Activated CD8-positive, alpha-beta memory T cell treated with anti-CD3 and anti-CD28 coated beads for 4 hours (primary cell): ENCODE measurements at regions not wholly inside any gene's neighbourhood (a gene's known extent, or its start where the extent isn't known, plus 50 kb on each side); places are given as distances from the start of the nearest gene placed in this dataset.

ENCODE experiments used
- DNase-seq, 2 donors: peaks; one replicate each; pipeline ENCODE4 v3.0.0-alpha.2; 2020; ENCODE audit warnings: low read depth in 2 of 2

DNA sequence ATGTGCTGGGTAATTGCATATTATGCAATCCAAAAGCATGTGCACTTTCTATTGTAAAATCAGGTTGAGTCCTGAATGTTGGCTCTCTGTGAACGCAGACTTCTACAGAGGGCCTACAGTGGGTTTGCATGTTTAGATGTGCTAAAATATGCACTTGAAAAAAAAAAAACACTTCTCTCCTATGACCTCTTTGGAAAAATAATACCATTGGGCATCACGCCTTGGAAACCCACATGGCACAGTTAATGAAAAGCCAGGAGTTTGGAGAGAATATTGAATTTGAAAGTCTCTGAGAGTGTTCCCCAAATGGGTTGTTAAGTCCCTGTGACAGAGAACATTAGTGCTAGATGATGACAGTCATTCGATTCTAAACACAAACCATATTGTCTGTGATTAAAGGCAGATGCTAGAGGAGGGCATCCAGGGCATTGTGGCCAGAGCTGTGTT is 710.4 kb upstream of the PIK3C3 start:
- no peak for DNase-seq

- no peak for DNase-seq
Observed at GRCh38 chr18:41237317-41237716, 717.7 kb upstream of the PIK3C3 start.

- DNase-seq = no peak
Observed at GRCh38 chr18:41231681-41232080, 723.4 kb upstream of the PIK3C3 start.

DNA sequence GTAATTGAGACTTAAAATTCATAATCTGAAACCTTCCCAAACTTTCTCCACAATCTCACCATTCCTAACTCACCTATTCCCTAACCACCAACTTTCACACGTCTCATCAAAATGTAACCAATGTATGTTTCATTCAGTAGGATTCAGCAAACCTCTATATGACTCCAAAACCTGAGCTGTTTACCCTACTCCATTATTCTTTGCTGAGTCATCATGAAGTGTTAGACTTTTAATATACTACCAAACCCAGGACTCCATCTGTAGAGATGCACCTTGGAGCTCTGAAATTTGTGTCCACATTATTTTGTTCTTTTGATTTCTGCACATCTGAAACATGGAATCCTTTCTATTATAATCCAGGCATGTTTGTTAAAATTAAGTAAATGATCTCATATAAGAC is 727.0 kb upstream of the PIK3C3 start:
- no peak for DNase-seq

GRCh38 chr18:41226911-41227310 is 728.1 kb upstream of the PIK3C3 start:
- no peak for DNase-seq

DNA sequence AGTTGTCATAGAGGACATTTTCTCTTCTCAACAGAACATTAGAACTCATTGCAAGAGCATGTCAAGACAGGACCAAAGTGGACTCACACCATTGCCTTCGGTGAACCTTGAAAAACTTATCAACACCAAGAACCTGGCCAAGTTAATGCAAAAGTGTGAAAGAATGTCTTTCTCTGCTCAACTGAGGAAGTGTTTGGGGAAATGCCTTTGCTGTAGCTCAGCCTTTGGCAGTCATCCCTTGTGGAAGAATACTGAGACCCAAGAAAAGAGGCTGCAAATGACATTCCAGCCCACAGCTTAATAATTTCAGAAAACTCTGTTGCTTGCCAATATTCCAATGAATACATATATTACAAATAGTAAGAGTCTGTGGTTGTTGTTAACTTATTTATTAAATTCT is 728.8 kb upstream of the PIK3C3 start:
- DNase-seq = no peak

GRCh38 chr18:41216341-41217003 is 738.6 kb upstream of the PIK3C3 start:
- DNase-seq = no peak

- no peak for DNase-seq
Observed at GRCh38 chr18:41207706-41208105, 747.3 kb upstream of the PIK3C3 start.

DNA sequence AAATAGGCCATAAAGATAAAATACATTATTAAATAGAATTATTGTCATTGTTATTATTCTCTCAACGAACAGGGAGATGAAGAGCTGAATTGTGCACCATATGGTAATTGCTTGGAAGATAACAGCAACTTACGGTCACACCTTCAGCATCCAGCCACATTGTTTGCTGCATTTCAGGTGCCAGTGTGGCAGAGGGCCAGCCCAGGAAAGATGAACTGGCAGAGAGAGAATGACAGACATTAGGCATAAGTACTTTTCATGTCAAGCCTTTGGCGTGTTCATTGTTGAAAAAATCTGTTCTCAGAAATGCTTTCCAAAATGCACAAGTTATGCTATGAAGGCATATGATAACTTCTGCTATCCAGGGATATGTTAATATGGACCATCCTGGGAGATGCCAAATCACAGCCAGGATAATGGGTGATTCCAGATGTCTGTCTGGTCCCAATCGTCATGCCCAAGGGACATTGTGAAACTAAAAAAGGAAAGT is 748.6 kb upstream of the PIK3C3 start:
- DNase-seq = no peak

- DNase-seq = no peak
Observed at GRCh38 chr18:41199212-41199611, 755.8 kb upstream of the PIK3C3 start.

DNA sequence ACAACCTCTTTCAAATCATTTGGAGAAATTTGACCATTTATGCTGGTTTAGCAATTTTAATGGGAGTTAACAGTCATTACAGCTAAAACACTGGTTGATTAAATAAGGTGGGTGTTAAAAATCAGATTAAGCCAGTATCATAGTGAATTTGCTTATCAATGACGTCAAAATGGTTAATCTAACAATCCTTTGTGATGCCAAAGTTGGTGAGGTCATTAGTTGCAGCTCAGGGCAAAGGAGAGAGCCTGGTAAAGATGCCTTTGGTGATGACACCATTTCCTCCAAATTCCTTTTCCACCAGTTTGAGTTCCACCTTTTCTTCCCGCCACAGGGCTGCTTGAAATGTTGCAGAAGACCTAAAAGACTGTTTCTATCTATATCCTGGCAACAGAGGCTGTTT is 757.1 kb upstream of the PIK3C3 start:
- DNase-seq = no peak

DNA sequence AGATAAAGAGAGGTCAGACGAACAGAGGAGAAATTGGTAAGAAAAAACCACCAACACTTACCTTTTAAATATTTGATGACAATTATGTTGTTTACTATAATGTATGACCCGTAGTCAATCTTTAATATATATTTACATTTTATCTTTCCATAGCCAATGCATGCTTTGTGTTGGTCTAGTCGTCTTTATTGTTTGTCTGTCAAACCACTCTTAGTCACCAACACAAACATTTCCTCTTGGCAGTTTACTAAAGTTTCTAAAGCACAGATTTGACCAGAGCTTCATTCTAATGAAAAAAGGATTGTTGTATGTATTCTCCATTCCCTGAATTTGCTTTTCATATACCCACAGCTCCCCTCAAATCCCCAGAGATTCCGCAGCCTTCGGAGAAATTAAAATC is 784.7 kb upstream of the PIK3C3 start:
- no peak for DNase-seq

DNA sequence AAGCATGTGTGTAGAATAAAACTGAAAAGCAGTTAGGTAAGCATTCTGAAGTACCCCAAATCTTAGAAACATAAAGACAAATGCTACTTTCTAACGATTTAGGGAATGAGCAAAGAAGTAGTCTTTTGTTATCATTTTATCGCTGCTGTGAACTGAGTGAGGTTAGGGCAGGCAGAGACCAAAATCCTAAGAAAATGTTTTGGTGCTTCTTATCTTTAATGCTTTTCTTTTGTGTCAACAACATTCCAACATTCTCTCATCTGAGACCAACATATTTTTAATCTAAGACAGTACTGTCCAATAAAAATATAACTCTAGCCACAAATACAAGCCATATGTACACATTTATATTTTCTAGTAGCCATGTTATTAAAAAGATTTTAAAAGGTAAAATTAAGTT is 789.4 kb upstream of the PIK3C3 start:
- DNase-seq = no peak

GRCh38 chr18:41162781-41163180 is 792.3 kb upstream of the PIK3C3 start:
- DNase-seq = no peak

GRCh38 chr18:41162191-41162590 is 792.8 kb upstream of the PIK3C3 start:
- DNase-seq = no peak

DNA sequence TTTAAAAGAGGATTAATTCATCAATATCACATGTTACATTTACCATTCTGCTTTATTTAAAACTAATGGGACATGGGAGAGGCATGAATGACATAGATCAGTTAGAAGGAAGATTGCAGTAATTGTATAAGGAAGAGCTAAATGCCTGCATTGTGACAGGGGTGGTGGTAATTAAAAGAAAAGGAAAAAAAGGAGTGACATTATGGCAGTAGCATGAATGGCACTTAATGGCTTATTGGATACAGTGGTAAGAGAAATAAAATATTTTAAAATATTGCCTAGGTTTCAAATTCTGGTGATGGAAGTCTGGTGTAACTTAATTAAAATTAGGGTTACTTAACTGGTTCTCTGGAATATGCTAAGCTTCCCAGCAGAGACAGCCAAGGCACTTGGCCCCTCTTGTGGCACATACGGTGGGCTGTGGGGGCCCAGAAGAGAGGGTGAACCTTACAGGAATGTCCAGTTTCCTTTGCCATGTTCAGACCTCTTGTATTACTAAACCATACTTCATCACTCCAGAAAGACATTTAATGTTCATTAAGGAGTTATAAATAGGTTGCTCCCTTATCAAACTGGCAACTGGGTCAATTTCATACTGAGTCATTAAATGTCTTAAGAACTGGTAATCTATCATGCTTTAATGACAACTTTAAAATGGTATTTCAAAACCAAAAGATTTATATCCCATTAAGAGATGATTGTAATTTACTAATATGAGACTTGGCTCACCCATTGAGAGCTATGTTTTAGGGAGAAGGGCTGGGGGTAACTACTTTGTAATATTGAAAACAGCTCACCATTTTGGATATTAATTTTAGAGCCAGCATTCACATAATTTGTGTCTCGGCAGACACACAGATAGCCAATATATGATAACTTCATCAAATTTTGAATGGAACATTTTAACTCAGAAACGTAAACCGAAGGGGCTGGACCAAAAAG is 798.9 kb upstream of the PIK3C3 start:
- no peak for DNase-seq

DNA sequence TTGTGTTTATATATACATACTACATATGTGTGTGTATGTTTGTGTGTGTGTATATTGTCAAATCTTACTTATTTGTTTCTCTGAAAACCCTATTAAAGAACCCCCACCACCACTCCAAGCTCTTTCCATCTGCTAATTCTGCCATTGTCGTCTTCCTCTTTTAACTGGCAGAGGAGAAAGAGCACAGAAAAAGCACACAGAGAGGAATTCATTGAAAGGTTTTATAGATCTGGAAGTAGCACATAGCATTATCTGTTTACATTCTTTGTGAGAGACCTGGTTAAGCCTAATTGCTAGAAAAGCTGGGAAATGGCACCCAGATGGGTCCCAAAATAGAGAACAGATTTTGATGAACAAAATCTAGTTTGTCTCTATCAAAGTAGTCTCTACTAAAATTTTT is 800.0 kb upstream of the PIK3C3 start:
- no peak for DNase-seq

- no peak for DNase-seq
Observed at GRCh38 chr18:41153871-41154270, 801.2 kb upstream of the PIK3C3 start.

DNA sequence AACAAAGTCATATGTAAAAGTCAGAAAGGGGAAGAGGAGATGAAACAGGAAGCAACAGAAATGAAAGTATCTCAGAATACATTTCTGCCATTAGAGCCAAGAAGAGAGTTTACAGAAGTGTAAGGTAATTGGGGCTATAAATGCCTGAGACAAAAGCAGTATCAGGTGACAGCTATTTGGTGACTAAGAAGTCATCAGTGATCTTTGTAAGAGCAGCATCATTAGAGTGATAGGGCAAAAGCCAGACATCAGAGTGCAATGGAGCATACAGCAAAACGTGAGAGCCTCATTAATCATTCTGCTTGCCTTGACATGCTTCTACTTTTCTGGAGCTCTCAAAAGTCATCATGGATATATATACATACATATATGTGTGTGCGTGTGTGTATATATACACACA is 804.7 kb upstream of the PIK3C3 start:
- DNase-seq = no peak

DNA sequence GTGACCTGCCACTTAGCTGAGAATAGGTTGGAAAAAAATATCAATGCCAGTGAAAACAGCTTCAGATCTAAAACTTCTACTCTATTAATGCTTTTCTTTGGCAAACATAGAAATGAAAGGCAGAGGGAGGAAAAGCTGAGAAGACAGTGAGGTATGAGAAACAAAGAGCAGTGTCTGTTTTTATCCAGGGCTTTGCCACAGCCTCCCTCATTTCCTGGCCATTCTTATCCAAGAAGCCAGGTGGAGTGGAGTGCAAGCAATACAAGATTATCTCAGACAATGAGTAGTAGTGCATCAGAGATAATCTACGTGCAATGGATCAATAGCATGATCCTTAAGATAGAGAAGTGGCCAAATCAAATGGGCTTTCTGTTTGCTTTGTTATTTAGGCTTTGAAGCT is 808.7 kb upstream of the PIK3C3 start:
- no peak for DNase-seq

DNA sequence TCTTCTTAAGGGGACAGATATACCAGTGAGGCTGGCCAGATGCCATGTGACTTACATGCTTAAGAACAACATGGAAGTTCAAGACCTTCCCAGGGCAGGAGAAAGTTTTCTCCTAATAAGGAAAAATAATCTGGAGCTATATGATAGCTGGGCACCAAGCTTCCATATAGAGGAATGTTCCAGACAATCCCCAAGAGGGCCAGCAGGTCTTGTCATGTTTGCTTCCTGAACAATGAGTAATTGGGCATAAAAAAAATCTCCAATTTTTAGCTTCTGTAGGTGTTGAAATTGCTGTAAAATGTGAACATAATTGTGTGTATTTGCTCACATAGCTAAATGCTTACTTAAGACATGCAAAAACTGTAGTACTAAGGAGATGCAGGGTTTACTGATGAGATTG is 809.5 kb upstream of the PIK3C3 start:
- no peak for DNase-seq

GRCh38 chr18:41144441-41144840 is 810.6 kb upstream of the PIK3C3 start:
- DNase-seq = no peak

DNA sequence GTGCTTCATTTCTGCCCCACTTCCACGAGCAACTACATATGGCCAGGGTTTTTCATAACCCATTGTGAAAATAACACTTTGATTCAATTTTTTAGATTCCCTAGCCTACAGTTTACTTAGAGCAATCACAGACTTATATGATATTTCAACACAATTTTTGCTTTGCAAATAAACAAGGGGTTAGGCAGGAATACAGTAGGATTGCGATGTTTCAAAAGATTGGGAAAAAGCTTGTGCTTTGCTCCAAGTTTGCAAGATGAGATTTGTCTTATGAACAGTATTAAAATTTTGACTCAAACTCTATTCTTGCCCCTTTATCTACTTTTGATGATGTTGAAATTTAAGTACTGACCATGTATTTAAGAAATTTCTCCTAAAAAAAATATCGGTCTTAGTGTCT is 814.5 kb upstream of the PIK3C3 start:
- no peak for DNase-seq
